SK-N-SH (cell line): ENCODE measurements at regions not wholly inside any gene's neighbourhood (a gene's known extent, or its start where the extent isn't known, plus 50 kb on each side); places are given as distances from the start of the nearest gene placed in this dataset.

Experiments used
- CTCF ChIP-seq: fragments of 200-600 bp; sonication (generic); IDR thresholded peaks from 2 replicates; pipeline ENCODE4 v1.6.1; 2017; ENCODE audit warnings: antibody characterized with exemption, mild to moderate bottlenecking, moderate library complexity
- EP300 ChIP-seq, 2 experiments: IDR thresholded peaks; 2 replicates each; pipeline versions ENCODE4 v1.4.0 to v1.6.1; 2012; ENCODE audit warnings: borderline replicate concordance in 1 of 2, low read depth in 1 of 2, low read length in 1 of 2
- EZH2phosphoT487 ChIP-seq: fragments of 200-600 bp; sonication (generic); IDR thresholded peaks from 2 replicates; pipeline ENCODE4 v1.6.1; 2017; ENCODE audit warnings: low read depth, mixed run types, mild to moderate bottlenecking, antibody characterized with exemption, moderate library complexity, borderline replicate concordance
- RAD21 ChIP-seq: IDR thresholded peaks from 2 replicates; pipeline ENCODE4 v1.6.1; 2012; ENCODE audit warnings: mild to moderate bottlenecking, low read length
- RFX5 ChIP-seq: IDR thresholded peaks from 2 replicates; pipeline ENCODE4 v1.6.1; 2012; ENCODE audit warnings: mild to moderate bottlenecking, improper control_type of control experiment, low read length
- USF1 ChIP-seq: IDR thresholded peaks from 2 replicates; pipeline ENCODE4 v1.4.0; 2012; ENCODE audit warnings: low read depth, borderline replicate concordance
- YY1 ChIP-seq: IDR thresholded peaks from 2 replicates; pipeline ENCODE4 v1.4.0; 2012; ENCODE audit warnings: low read depth, mild to moderate bottlenecking

DNA sequence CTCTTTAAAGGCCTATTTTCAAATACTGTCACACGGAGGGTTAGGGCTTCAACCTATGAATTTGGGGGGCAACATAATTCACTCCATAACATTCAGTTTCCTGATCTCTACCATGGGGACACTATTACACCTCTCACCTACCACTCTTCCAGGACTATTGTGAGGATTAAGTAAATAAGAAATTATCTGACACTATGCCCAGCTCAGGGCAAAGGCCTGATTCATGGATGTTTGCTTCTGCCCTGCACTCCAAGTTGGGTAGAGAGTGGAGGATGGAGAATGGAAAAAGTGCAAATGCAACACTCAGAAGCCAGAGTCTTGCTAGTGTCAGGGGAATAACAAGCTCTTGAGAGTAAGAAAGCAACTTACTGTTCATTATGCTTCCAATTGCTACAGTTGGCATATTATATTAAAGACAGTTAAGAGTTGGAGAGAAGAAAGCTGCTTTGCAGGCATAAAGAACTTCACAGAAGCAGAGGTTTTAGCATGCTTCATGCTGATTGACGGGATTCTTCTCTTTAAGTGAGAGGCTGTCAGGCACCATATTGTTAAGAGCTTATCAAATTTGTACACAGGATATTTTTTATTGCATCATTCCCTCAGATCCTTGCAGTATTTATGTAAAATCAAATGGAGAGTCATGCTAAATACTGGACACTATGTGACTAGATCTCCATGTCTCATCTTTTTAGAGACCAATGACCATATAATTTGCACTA, 375.3 kb downstream of the VPS13C start:
- TF ChIP-seq CTCF (no peak), EP300 (IDR thresholded peaks at IDR 0.05; ENCODE audit: borderline replicate concordance in 1 of 2, low read depth in 1 of 2, low read length in 1 of 2) (no peak), RAD21 (no peak), RFX5 (no peak), EZH2phosphoT487 (no peak), YY1 (no peak), USF1 (no peak)
